Muscle layer of colon (tissue), 2 donors: ENCODE measurements at regions not wholly inside any gene's neighbourhood (a gene's known extent, or its start where the extent isn't known, plus 50 kb on each side); places are given as distances from the start of the nearest gene placed in this dataset.

Source experiments
- H3K27ac ChIP-seq: one replicate; pipeline ENCODE4 v1.7.0; 2013; ENCODE audit warnings: low read depth, mild to moderate bottlenecking, low read length, moderate library complexity
- H3K27me3 ChIP-seq, 2 donors: one replicate each; pipeline ENCODE4 v1.7.0; 2013; ENCODE audit warnings: low read length in 2 of 2, mild to moderate bottlenecking in 2 of 2; ENCODE audit not compliant: insufficient read depth in 2 of 2, control insufficient read depth in 1 of 2
- H3K36me3 ChIP-seq: one replicate; pipeline ENCODE4 v1.7.0; 2013; ENCODE audit warnings: mild to moderate bottlenecking, low read length; ENCODE audit not compliant: insufficient read depth
- H3K4me1 ChIP-seq: one replicate; pipeline ENCODE4 v1.7.0; 2013; ENCODE audit warnings: mild to moderate bottlenecking, low read length; ENCODE audit not compliant: insufficient read depth
- H3K4me3 ChIP-seq, 2 donors: one replicate each; pipeline ENCODE4 v1.7.0; 2013; ENCODE audit warnings: low read length in 2 of 2, low read depth in 1 of 2, mild to moderate bottlenecking in 1 of 2, moderate library complexity in 1 of 2
- H3K9ac ChIP-seq: one replicate; pipeline ENCODE4 v1.7.0; 2013; ENCODE audit warnings: low read length
- H3K9me3 ChIP-seq: one replicate; pipeline ENCODE4 v1.7.0; 2013; ENCODE audit warnings: mild to moderate bottlenecking, low read length
- donor health status: abdominal sarcoma.
- donor health status: Adenocarcinoma of cecum.

DNA sequence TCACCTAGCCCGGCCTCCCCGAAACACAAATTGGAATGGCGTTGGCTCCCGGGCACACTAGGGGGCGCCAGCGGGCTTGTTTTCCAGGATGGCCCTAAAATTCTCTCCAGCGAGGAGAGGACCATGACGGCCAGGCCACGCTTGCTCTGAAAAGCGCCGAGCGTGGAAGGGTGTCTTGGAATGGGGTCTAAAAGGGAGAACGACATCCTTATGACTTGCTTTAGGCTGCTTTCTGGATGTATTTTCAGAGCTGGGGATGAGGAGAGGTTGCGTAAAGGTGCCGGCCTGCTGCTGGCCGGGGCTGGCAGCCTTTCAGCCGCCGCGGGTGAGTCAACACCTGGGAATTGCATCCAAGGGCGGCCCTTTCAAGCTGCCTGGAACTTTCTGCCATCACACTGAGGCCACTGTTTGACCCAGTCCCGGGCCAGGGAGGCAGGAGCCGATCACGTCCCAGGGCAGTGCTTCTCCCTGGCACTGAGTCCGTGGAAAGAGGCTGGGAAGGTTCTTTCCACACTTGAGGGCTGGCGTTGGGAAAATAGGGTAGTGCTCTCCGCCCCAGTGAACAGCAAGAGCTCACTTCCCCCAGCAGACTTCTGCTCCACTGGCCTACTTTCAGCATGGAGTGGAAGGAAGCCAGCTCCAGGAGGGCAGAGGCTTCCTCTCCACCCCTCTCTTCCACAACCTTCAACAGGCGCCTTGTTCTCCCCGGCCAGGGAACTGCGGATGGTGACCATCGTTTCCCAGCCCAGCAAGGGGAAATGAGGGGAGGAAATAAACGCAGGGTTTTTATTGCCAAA, 216.2 kb downstream of the TTC8 start:
- Histone ChIP-seq H3K36me3 (no peaks in the 10 kb centered on the region), H3K4me1 (peaks cover 15% of the 10 kb centered on the region), H3K9ac (peak overlapping the region; percentile 50), H3K9me3 (no peaks in the 10 kb centered on the region), H3K27ac (peak overlapping the region; percentile 57), H3K27me3 (no peaks in the 10 kb centered on the region), H3K4me3 (peak overlapping the region; percentile 45 to 56)

DNA sequence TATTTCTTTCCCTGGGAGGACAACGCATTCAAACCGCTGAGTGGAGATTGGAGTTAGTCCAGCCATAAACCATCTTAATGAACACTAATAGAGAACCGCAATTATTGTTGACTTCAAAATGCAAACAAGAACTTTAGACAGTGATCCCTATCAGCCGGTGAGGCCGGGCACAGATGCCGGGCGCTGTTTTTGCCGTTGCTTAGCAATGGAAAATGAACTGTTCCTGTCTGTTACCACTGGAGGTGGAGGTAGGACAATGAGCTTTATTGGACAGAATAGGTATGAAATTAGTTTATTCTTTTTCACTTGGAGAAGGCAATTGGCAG, 216.8 kb downstream of the TTC8 start:
- Histone ChIP-seq H3K9ac (peak overlapping the region; percentile 50), H3K27me3 (no peaks in the 10 kb centered on the region), H3K9me3 (no peaks in the 10 kb centered on the region), H3K4me1 (peaks cover 15% of the 10 kb centered on the region), H3K27ac (peak overlapping the region; percentile 57), H3K4me3 (peak overlapping the region in 1 of 2 donors; percentile 56), H3K36me3 (no peaks in the 10 kb centered on the region)

DNA sequence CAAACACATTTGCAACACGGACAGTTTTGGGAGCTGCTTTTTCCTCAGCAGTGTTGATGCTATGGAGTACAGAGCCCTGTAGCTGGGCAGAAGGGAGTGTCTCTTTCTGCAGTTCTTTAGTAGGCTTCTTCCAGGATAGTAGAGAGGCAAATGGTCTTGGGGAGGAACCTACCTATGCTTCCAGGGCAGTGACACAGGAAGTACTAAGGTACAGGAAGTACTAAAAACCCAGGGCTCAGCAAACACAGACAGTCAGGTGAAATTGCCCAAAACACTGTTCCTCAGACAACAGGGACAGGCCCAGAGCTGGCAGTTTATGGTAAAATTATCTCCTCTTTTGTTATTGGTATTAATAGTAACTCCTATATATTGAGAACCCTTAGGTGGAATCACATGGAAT, 217.6 kb downstream of the TTC8 start:
- H3K9ac ChIP-seq = no peak overlapping the region
- H3K27ac ChIP-seq = no peak overlapping the region
- H3K4me3 ChIP-seq = no peak overlapping the region
- no peaks in the 10 kb centered on the region for H3K9me3 ChIP-seq
- no peaks in the 10 kb centered on the region for H3K36me3 ChIP-seq
- no peaks in the 10 kb centered on the region for H3K27me3 ChIP-seq
- H3K4me1 ChIP-seq = peaks cover 15% of the 10 kb centered on the region

DNA sequence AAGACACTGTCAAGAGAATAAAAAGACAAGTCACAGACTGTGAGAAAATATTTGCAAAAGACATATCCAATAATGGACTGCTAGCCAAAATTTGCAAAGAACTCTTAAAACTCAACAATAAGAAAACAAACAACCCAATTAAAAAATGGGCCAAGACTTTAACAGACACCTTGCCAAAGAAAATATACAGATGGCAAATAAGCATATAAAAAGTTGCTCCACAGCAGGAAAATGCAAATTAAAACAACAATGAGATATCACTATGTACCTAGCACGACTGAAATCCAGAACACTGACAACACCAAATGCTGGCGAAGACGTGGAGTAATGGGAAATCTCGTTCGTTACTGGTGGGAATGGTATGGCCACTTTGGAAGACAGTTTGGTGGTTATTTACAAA, 228.9 kb downstream of the TTC8 start:
- Histone ChIP-seq H3K4me1 (no peaks in the 10 kb centered on the region), H3K4me3 (no peak overlapping the region), H3K36me3 (no peaks in the 10 kb centered on the region), H3K9me3 (no peaks in the 10 kb centered on the region), H3K9ac (no peak overlapping the region), H3K27ac (no peak overlapping the region), H3K27me3 (no peaks in the 10 kb centered on the region)

DNA sequence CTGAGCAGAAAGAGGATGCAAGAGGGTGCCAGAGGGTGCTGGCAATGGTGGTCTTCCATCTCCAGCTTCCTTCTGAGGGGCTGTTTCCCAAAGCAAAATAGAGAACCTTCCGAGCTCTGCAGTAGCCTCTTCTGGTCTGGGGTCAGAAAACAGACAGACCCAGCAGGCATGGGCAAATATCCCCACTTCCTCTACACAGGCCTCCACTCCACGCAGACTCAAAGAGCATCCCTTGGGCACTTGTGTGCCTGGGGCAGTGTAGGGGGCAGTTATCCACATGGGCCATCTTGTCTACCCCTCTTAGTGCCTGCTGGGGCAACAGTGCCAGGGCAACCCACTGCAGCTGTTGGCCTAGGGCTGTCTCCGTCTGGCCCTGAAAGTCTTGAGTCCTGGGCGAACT, 231.9 kb downstream of the TTC8 start:
- no peak overlapping the region for H3K27ac ChIP-seq

DNA sequence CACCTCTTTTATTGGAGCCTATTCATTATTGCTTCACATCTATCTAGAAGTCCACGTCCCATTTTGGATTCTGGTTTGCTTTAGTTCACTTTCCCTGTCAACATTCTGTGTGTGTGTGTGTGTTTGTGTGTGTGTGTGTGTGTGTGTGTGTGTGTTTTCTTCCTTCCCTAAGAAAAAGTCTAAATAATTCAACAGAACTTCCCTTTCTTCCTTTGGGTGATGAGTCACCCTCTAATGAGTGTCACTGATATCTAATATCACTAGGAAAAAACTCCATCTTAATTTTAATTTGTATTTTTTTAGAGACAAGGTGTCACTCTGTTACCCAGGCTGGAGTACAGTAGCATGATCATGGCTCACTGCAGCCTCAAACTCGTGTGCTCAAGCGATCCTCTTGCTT, 234.2 kb downstream of the TTC8 start:
- Histone ChIP-seq H3K36me3 (no peaks in the 10 kb centered on the region), H3K27ac (no peak overlapping the region), H3K4me3 (no peak overlapping the region)

More for the DNA sequence above, 231.9 kb downstream of the TTC8 start:
- no peaks in the 10 kb centered on the region for H3K9me3 ChIP-seq
- H3K9ac ChIP-seq = no peak overlapping the region
- no peaks in the 10 kb centered on the region for H3K36me3 ChIP-seq
- no peaks in the 10 kb centered on the region for H3K4me1 ChIP-seq
- H3K4me3 ChIP-seq = no peak overlapping the region
- no peaks in the 10 kb centered on the region for H3K27me3 ChIP-seq

DNA sequence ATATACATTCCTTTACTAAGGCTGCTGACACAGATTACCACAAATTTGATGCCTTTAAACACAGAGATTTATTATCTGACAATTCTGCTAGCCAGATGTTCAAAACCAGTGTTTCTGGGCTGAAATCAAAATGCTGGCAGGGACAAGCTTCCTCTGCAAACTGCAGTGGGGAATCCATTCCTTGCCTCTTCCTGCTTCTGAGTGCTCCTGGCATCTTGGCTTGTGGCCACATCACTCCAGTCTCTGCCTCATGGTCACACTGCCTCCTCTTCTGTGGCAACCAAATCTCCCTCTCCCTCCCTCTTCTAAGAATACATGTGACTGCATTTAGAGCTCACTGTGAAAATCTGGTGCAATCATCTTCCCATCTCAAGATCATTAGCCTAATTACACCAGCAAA, 235.7 kb downstream of the TTC8 start:
- no peaks in the 10 kb centered on the region for H3K27me3 ChIP-seq
- H3K36me3 ChIP-seq = no peaks in the 10 kb centered on the region

More for the DNA sequence above, 234.2 kb downstream of the TTC8 start:
- no peaks in the 10 kb centered on the region for H3K27me3 ChIP-seq
- no peaks in the 10 kb centered on the region for H3K4me1 ChIP-seq
- H3K9me3 ChIP-seq = no peaks in the 10 kb centered on the region
- no peak overlapping the region for H3K9ac ChIP-seq

DNA sequence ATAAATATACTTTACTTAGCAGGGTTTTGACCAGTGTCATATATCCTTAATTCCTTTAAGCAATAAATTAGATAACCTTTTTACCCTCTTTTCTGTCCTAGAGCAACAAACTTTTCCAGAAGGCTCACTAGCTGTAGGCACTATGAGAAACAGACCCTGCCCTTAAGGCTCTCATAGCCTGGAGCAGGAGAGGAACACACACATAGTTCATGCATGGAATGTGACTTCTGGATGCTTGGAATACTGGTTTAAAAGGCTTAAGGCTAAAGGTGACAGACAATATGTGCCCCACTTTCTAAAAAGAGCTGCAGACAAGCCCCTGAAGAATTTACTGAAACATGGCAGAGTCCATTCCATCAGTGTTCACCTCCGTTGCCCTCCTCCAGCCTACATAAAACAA, 237.2 kb downstream of the TTC8 start:
- Histone ChIP-seq H3K9me3 (no peaks in the 10 kb centered on the region), H3K27ac (no peak overlapping the region), H3K4me1 (no peaks in the 10 kb centered on the region), H3K9ac (no peak overlapping the region), H3K4me3 (no peak overlapping the region), H3K27me3 (no peaks in the 10 kb centered on the region), H3K36me3 (no peaks in the 10 kb centered on the region)

More for the DNA sequence above, 235.7 kb downstream of the TTC8 start:
- Histone ChIP-seq H3K9ac (no peak overlapping the region), H3K9me3 (no peaks in the 10 kb centered on the region), H3K4me1 (no peaks in the 10 kb centered on the region), H3K27ac (no peak overlapping the region), H3K4me3 (no peak overlapping the region)

DNA sequence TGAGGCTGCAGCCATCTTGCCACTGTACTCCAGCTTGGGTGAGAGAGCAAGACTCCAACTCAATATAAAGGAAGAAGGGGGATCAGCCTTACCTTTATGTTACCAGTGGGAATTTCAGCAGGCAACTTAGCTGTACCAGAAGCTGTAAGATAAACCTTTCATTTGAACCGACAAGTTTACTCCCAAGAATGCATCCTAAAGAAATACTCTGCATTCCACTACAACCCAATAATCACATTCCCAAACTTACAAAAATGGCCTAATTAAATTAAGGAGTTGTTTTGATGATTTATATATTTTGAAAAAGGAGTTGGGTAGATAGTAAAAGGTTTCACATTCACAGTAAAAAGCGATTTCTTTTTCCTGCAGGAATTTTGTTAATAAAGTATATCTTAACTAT, 241.4 kb downstream of the TTC8 start:
- Histone ChIP-seq H3K27ac (no peak overlapping the region), H3K4me3 (no peak overlapping the region), H3K9ac (no peak overlapping the region), H3K36me3 (no peaks in the 10 kb centered on the region), H3K4me1 (no peaks in the 10 kb centered on the region), H3K9me3 (no peaks in the 10 kb centered on the region), H3K27me3 (no peaks in the 10 kb centered on the region)

DNA sequence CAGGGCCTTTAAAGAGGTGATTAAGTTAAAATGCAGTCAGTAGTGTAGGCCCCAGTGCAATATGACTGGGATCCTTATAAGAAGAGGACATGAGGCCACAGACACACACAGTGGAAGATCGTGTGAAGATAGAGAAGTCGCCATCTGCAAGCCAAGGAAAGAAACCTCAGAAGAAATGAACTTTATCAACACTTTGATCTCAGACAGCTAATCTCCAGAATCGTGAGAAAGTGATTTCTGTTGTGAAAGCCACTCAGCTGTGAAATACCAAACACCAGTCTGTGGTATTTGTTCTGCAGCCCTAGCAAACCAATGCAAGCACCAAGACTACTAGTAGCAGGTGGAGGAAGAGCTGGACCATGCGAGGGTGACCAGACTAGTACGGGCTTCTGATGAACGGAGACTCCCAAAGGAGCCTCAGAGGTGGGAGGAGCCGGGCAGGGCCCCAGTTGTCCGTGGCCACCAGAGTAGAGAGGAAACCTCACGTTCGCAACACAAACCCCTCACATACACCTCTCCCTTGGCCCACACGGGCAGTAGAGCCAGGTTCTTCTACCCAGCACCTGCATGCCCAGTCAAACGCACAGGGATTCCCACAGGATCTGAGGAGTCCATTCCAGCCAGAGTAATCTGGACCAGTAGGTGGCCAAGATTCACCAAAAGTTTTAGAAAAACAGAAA, 243.0 kb downstream of the TTC8 start:
- Histone ChIP-seq H3K4me3 (no peak overlapping the region), H3K9ac (no peak overlapping the region), H3K9me3 (no peaks in the 10 kb centered on the region), H3K4me1 (no peaks in the 10 kb centered on the region), H3K27me3 (no peaks in the 10 kb centered on the region), H3K27ac (no peak overlapping the region), H3K36me3 (no peaks in the 10 kb centered on the region)

DNA sequence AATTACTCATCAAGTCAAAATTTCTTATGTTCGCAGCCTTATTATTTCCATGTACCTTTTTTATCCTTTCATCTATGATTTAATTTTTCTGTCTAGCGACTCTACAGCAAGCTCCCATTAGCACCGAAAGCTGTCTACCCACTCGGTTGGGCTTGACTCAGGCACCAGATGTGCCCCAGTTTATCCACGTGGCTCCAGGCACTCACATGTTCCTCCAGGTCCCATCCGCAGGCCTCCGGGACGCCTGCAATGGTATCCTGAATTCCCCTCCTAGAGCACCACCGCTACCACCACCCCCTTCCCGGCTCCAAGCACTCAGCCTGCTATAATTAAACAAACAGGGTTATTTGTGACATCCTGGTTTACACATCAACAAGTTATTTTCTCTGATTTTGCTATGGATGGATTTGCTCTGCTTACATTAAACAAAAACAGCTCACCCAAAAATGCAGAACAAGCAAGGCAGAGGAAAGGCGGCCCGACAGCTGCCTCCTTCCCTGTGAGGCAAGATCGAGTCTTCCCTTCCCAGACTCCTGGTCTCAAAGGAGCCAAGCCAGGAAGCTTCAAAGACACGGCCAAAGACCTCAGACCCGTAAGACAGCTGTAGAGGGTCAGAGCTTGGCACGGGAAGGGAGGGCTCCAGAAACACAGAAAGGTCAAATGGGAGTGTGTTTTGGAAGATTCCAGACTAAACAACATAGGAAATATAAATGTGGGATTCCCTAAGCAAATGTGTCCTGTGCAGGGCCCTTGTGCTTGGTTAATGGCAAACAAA, 253.8 kb downstream of the TTC8 start:
- Histone ChIP-seq H3K27me3 (no peaks in the 10 kb centered on the region), H3K27ac (no peak overlapping the region), H3K9ac (no peak overlapping the region)

More for the DNA sequence above, 253.8 kb downstream of the TTC8 start:
- H3K9me3 ChIP-seq = no peaks in the 10 kb centered on the region
- no peaks in the 10 kb centered on the region for H3K36me3 ChIP-seq
- no peak overlapping the region for H3K4me3 ChIP-seq
- H3K4me1 ChIP-seq = no peaks in the 10 kb centered on the region
